SK-N-SH (cell line): ENCODE measurements at regions not wholly inside any gene's neighbourhood (a gene's known extent, or its start where the extent isn't known, plus 50 kb on each side); places are given as distances from the start of the nearest gene placed in this dataset.

Experiments
- CTCF ChIA-PET: fragments of 300-600, 350-600 bp; formaldehyde crosslinking; extraction: SDS; loops from one replicate; lab custom pipeline; 2021; lab: Yijun Ruan, JAX
- POLR2A ChIA-PET: fragments of 350-600 bp; sonication (Branson Sonifier 250); formaldehyde crosslinking; extraction: SDS; loops from one replicate; lab custom pipeline; 2020; ENCODE audit warnings: antibody characterized with exemption, inconsistent platforms; lab: Yijun Ruan, JAX
- DNase-seq: peaks from one replicate; pipeline ENCODE4 v3.0.0; 2012
- H2AFZ ChIP-seq: fragments of 200-600 bp; sonication (generic); 2 replicates; pipeline ENCODE4 v1.8.1; 2016; ENCODE audit warnings: antibody characterized with exemption, mild to moderate bottlenecking, low read depth
- H3F3A ChIP-seq: fragments of 200-600 bp; sonication (generic); replicated peaks from 2 replicates; pipeline ENCODE3; 2016; ENCODE audit warnings: antibody characterized with exemption, mild to moderate bottlenecking; ENCODE audit not compliant: insufficient read depth
- H3K27ac ChIP-seq, 2 experiments: fragments of 200-500 bp in 1 of 2; fragments of 200-600 bp in 1 of 2; sonication (Bioruptor generic) in 1 of 2; sonication (generic), shearing (Covaris generic) in 1 of 2; 2 replicates each; pipeline versions ENCODE4 v1.5.1 to v1.6.1; 2014 to 2016; ENCODE audit warnings: low read depth in 2 of 2, inconsistent platforms in 1 of 2, low read length in 1 of 2, mild to moderate bottlenecking in 1 of 2, mixed read lengths in 1 of 2
- H3K27me3 ChIP-seq: fragments of 200-600 bp; sonication (generic), shearing (Covaris generic); 2 replicates; pipeline ENCODE4 v1.6.1; 2016; ENCODE audit warnings: mixed run types; ENCODE audit not compliant: insufficient read depth
- H3K36me3 ChIP-seq, 2 experiments: fragments of 200-500 bp in 1 of 2; fragments of 200-600 bp in 1 of 2; sonication (Bioruptor generic) in 1 of 2; sonication (generic) in 1 of 2; replicated peaks in 1 of 2; 2 replicates each; pipeline versions ENCODE3 to v1.5.1; 2014 to 2016; ENCODE audit warnings: low read length in 1 of 2, mild to moderate bottlenecking in 1 of 2; ENCODE audit not compliant: insufficient read depth in 2 of 2, control insufficient read depth in 1 of 2
- H3K4me1 ChIP-seq, 2 experiments: fragments of 200-500 bp in 1 of 2; fragments of 200-600 bp in 1 of 2; sonication (Bioruptor generic) in 1 of 2; sonication (generic), shearing (Covaris generic) in 1 of 2; 2 replicates each; pipeline versions ENCODE4 v1.5.1 to v1.6.1; 2014 to 2016; ENCODE audit warnings: low read depth in 1 of 2, low read length in 1 of 2, mixed run types in 1 of 2; ENCODE audit not compliant: insufficient read depth in 2 of 2, control insufficient read depth in 1 of 2
- H3K4me2 ChIP-seq: fragments of 200-600 bp; sonication (generic), shearing (Covaris generic); 2 replicates; pipeline ENCODE4 v1.6.1; 2017; ENCODE audit warnings: mixed run types
- H3K4me3 ChIP-seq, 2 experiments: fragments of 200-500 bp in 1 of 2; fragments of 200-600 bp in 1 of 2; sonication (Bioruptor generic) in 1 of 2; sonication (generic), shearing (Covaris generic) in 1 of 2; 2 replicates each; pipeline versions ENCODE4 v1.5.1 to v1.8.1; 2014 to 2016; ENCODE audit warnings: low read depth in 2 of 2, inconsistent platforms in 1 of 2, low read length in 1 of 2, mild to moderate bottlenecking in 1 of 2, mixed read lengths in 1 of 2, moderate library complexity in 1 of 2
- H3K79me2 ChIP-seq: fragments of 200-600 bp; sonication (generic); 2 replicates; pipeline ENCODE4 v1.8.1; 2017; ENCODE audit warnings: mild to moderate bottlenecking; ENCODE audit not compliant: insufficient read depth
- H3K9ac ChIP-seq: fragments of 200-600 bp; sonication (generic); 2 replicates; pipeline ENCODE4 v1.6.1; 2017; ENCODE audit warnings: mixed run types
- H3K9me2 ChIP-seq: fragments of 200-600 bp; sonication (generic); 2 replicates; pipeline ENCODE4 v1.6.1; 2017; ENCODE audit warnings: mixed run types
- H3K9me3 ChIP-seq: fragments of 200-600 bp; sonication (generic); 2 replicates; pipeline ENCODE4 v1.6.1; 2017; ENCODE audit warnings: mixed run types, mild to moderate bottlenecking, moderate library complexity
- H4K20me1 ChIP-seq: fragments of 200-600 bp; sonication (generic); 2 replicates; pipeline ENCODE4 v1.6.1; 2017; ENCODE audit warnings: mild to moderate bottlenecking, mixed run types; ENCODE audit not compliant: insufficient read depth
- CHD2 ChIP-seq: fragments of 150-350 bp; IDR thresholded peaks from 2 replicates; pipeline ENCODE4 v1.6.1; 2018; ENCODE audit warnings: low read length; ENCODE audit not compliant: partially characterized antibody
- CTCF ChIP-seq: fragments of 200-600 bp; sonication (generic); IDR thresholded peaks from 2 replicates; pipeline ENCODE4 v1.6.1; 2017; ENCODE audit warnings: antibody characterized with exemption, mild to moderate bottlenecking, moderate library complexity
- EP300 ChIP-seq, 2 experiments: IDR thresholded peaks; 2 replicates each; pipeline versions ENCODE4 v1.4.0 to v1.6.1; 2012; ENCODE audit warnings: borderline replicate concordance in 1 of 2, low read depth in 1 of 2, low read length in 1 of 2
- EZH2phosphoT487 ChIP-seq: fragments of 200-600 bp; sonication (generic); IDR thresholded peaks from 2 replicates; pipeline ENCODE4 v1.6.1; 2017; ENCODE audit warnings: low read depth, mixed run types, mild to moderate bottlenecking, antibody characterized with exemption, moderate library complexity, borderline replicate concordance
- GATA2 ChIP-seq: sonication (generic); formaldehyde crosslinking; IDR thresholded peaks from 2 replicates; pipeline ENCODE4 v1.5.0; 2020; ENCODE audit warnings: mild to moderate bottlenecking, missing genetic modification reagents
- JUND ChIP-seq: IDR thresholded peaks from 2 replicates; pipeline ENCODE4 v1.4.0; 2012
- MAX ChIP-seq: IDR thresholded peaks from 2 replicates; pipeline ENCODE4 v1.4.0; 2012; ENCODE audit warnings: low read depth
- RAD21 ChIP-seq: IDR thresholded peaks from 2 replicates; pipeline ENCODE4 v1.6.1; 2012; ENCODE audit warnings: mild to moderate bottlenecking, low read length
- REST ChIP-seq: IDR thresholded peaks from 2 replicates; pipeline ENCODE4 v1.6.1; 2012; ENCODE audit warnings: mild to moderate bottlenecking, low read depth, low read length, moderate library complexity
- RFX5 ChIP-seq: IDR thresholded peaks from 2 replicates; pipeline ENCODE4 v1.6.1; 2012; ENCODE audit warnings: mild to moderate bottlenecking, improper control_type of control experiment, low read length
- SMC3 ChIP-seq: IDR thresholded peaks from 2 replicates; pipeline ENCODE4 v1.6.1; 2012; ENCODE audit warnings: low read depth, low read length, improper control_type of control experiment
- TCF12 ChIP-seq: IDR thresholded peaks from 2 replicates; pipeline ENCODE4 v1.4.0; 2012
- YY1 ChIP-seq: IDR thresholded peaks from 2 replicates; pipeline ENCODE4 v1.4.0; 2012; ENCODE audit warnings: low read depth, mild to moderate bottlenecking
- WGBS: methylation state at CpG from one replicate; pipeline ENCODE4 v1.1.6; 2017; ENCODE audit warnings: low lambda C conversion rate; 5-methylcytosine and 5-hydroxymethylcytosine counted together

- H3F3A ChIP-seq = peaks cover 5% of the 10 kb centered on the region
- no peak for TF ChIP-seq JUND
- no peak for TF ChIP-seq CHD2
- no peak for TF ChIP-seq EZH2phosphoT487
- TF ChIP-seq RFX5 = no peak
- no peak for TF ChIP-seq TCF12
- no peak for TF ChIP-seq RAD21
- TF ChIP-seq YY1 = no peak
- TF ChIP-seq EP300 (IDR thresholded peaks at IDR 0.05; ENCODE audit: borderline replicate concordance in 1 of 2, low read depth in 1 of 2, low read length in 1 of 2) = no peak
- TF ChIP-seq GATA2 (CRISPR knock-in tag) = no peak
- no peak for TF ChIP-seq REST
- peaks cover 6 to 27% of the 10 kb centered on the region in 2 experiments; a peak in 3 of 4 replicates for H3K4me1 ChIP-seq
- no peak overlapping the region for H2AFZ ChIP-seq
- no peak overlapping the region for H3K4me3 ChIP-seq
- no peak overlapping the region for H3K4me2 ChIP-seq
- peaks cover 31% of the 10 kb centered on the region for H4K20me1 ChIP-seq
- 59% methylated on average over 2 of the region's 2 CpGs for WGBS
- ChIA-PET POLR2A (interaction anchor here (1.1 kb wide), 1 partner anchor 8 kb away, joined by 3 read pairs; no protein-coding TSS in a partner anchor), CTCF (no interaction called here)
- H3K36me3 ChIP-seq = peaks cover 0 to 6% of the 10 kb centered on the region in 2 experiments
- H3K9me3 ChIP-seq = no peaks in the 10 kb centered on the region
- H3K27ac ChIP-seq = no peak overlapping the region; a peak in 1 of 4 replicates
- H3K79me2 ChIP-seq = peaks cover 98% of the 10 kb centered on the region
- no peak for DNase-seq
- H3K9me2 ChIP-seq = no peaks in the 10 kb centered on the region
- H3K27me3 ChIP-seq = no peaks in the 10 kb centered on the region
- H3K9ac ChIP-seq = no peak overlapping the region
Observed at GRCh38 chr9:29203244-29203930, 1630.1 kb upstream of the C9orf72 start.

- no peak overlapping the region for H3K27ac ChIP-seq
- POLR2A ChIA-PET = no interaction called here
Observed at GRCh38 chr9:29208670-29209069, 1635.4 kb upstream of the C9orf72 start.

More at GRCh38 chr9:29208670-29209069, 1635.4 kb upstream of the C9orf72 start:
- H3K9ac ChIP-seq = no peak overlapping the region
- H3F3A ChIP-seq = peaks cover 8% of the 10 kb centered on the region
- peaks cover 48% of the 10 kb centered on the region for H4K20me1 ChIP-seq
- peaks cover 0 to 6% of the 10 kb centered on the region in 2 experiments for H3K36me3 ChIP-seq
- TF ChIP-seq RAD21 (peak; percentile 82), SMC3 (peak; percentile 63), CTCF (peak; percentile 55), MAX (no peak)
- H3K4me2 ChIP-seq = peak overlapping the region; percentile 96; the same call in 1 of the 2 replicates
- H3K79me2 ChIP-seq = peaks cover 99% of the 10 kb centered on the region
- no peak overlapping the region for H2AFZ ChIP-seq
- H3K27me3 ChIP-seq = no peaks in the 10 kb centered on the region
- no peak for DNase-seq
- peaks cover 12 to 26% of the 10 kb centered on the region in 2 experiments; a peak in 3 of 4 replicates for H3K4me1 ChIP-seq
- no peak overlapping the region for H3K4me3 ChIP-seq
- H3K9me3 ChIP-seq = no peaks in the 10 kb centered on the region
- CTCF ChIA-PET = interaction anchor here (1.2 to 1.5 kb wide), 3 partner anchors 12 to 1482 kb away, joined by 4 to 5 read pairs (median 4); no protein-coding TSS in a partner anchor
- H3K9me2 ChIP-seq = no peaks in the 10 kb centered on the region
